WTC11 (cell line): ENCODE measurements at regions not wholly inside any gene's neighbourhood (a gene's known extent, or its start where the extent isn't known, plus 50 kb on each side); places are given as distances from the start of the nearest gene placed in this dataset.

Experiments used
- ATAC-seq: fragments of 200-7000 bp; cut with Tn5 transposase; 2 replicates; pipeline ENCODE4 v1.10.0; 2021; ENCODE audit warnings: mild to moderate bottlenecking, moderate library complexity
- CTCF ChIA-PET: fragments of 300-600 bp; sonication (Branson Sonifier 250); formaldehyde crosslinking; loops from one replicate; lab custom pipeline; 2021; ENCODE audit warnings: antibody characterized with exemption; lab: Charles Lee
- POLR2A ChIA-PET: fragments of 350-600 bp; sonication (Branson Sonifier 250); formaldehyde crosslinking; loops from one replicate; lab custom pipeline; 2021; ENCODE audit warnings: antibody characterized with exemption; lab: Charles Lee
- DNase-seq: peaks from one replicate; pipeline ENCODE4 v3.0.0; 2021; ENCODE audit warnings: low spot score
- H3K27ac Mint-ChIP-seq: 2 replicates; pipeline ENCODE4 v1.8.0; 2021; ENCODE audit warnings: mixed read lengths
- H3K27me3 Mint-ChIP-seq: 2 replicates; pipeline ENCODE4 v1.8.0; 2021; ENCODE audit warnings: low read depth, mild to moderate bottlenecking, moderate library complexity, mixed read lengths
- H3K36me3 Mint-ChIP-seq: 2 replicates; pipeline ENCODE4 v1.8.0; 2021; ENCODE audit warnings: mixed read lengths
- H3K4me1 Mint-ChIP-seq: 2 replicates; pipeline ENCODE4 v1.8.0; 2022; ENCODE audit warnings: mixed read lengths
- H3K4me3 Mint-ChIP-seq: 2 replicates; pipeline ENCODE4 v1.8.0; 2021; ENCODE audit warnings: mild to moderate bottlenecking, moderate library complexity, mixed read lengths
- H3K9me3 Mint-ChIP-seq: 2 replicates; pipeline ENCODE4 v1.8.0; 2021; ENCODE audit warnings: mixed read lengths
- EMX1 ChIP-seq: fragments of 250-450 bp; sonication (Bioruptor Pico); IDR thresholded peaks from 2 replicates; pipeline ENCODE4 v1.8.0; 2021; ENCODE audit warnings: mild to moderate bottlenecking
- ESRRA ChIP-seq: sonication (generic); formaldehyde crosslinking; IDR thresholded peaks from 2 replicates; pipeline ENCODE4 v1.8.1; 2022; ENCODE audit warnings: mild to moderate bottlenecking, missing genetic modification reagents, borderline replicate concordance
- ETV6 ChIP-seq: sonication (generic); formaldehyde crosslinking; IDR thresholded peaks from 2 replicates; pipeline ENCODE4 v1.8.1; 2022; ENCODE audit warnings: mild to moderate bottlenecking, missing genetic modification reagents
- GRHL2 ChIP-seq: fragments of 250-450 bp; sonication (Bioruptor Pico); IDR thresholded peaks from 2 replicates; pipeline ENCODE4 v1.8.0; 2022; ENCODE audit warnings: mild to moderate bottlenecking, moderate library complexity; ENCODE audit not compliant: insufficient replicate concordance, severe bottlenecking
- GTF2I ChIP-seq: fragments of 250-450 bp; sonication (Bioruptor Pico); conservative IDR thresholded peaks from 2 replicates; pipeline ENCODE4 v1.4.0; 2021; ENCODE audit warnings: mild to moderate bottlenecking
- HMGXB4 ChIP-seq: sonication (generic); formaldehyde crosslinking; IDR thresholded peaks from 2 replicates; pipeline ENCODE4 v1.8.1; 2023; ENCODE audit warnings: mild to moderate bottlenecking, moderate library complexity, missing genetic modification reagents
- KAT7 ChIP-seq: sonication (generic); formaldehyde crosslinking; IDR thresholded peaks from 2 replicates; pipeline ENCODE4 v1.8.1; 2023; ENCODE audit warnings: missing genetic modification reagents, mild to moderate bottlenecking, borderline replicate concordance
- NR2C2 ChIP-seq: sonication (generic); formaldehyde crosslinking; IDR thresholded peaks from 2 replicates; pipeline ENCODE4 v1.8.0; 2022; ENCODE audit warnings: mild to moderate bottlenecking, missing genetic modification reagents
- OVOL2 ChIP-seq: fragments of 250-450 bp; sonication (Bioruptor Pico); IDR thresholded peaks from 2 replicates; pipeline ENCODE4 v1.9.0; 2021; ENCODE audit warnings: mild to moderate bottlenecking, borderline replicate concordance
- PRDM15 ChIP-seq: sonication (generic); formaldehyde crosslinking; IDR thresholded peaks from 2 replicates; pipeline ENCODE4 v1.8.0; 2022; ENCODE audit warnings: missing genetic modification reagents
- PREB ChIP-seq: sonication (generic); formaldehyde crosslinking; IDR thresholded peaks from 2 replicates; pipeline ENCODE4 v1.8.1; 2022; ENCODE audit warnings: mild to moderate bottlenecking, missing genetic modification reagents, moderate library complexity, borderline replicate concordance
- SP1 ChIP-seq: sonication (generic); formaldehyde crosslinking; conservative IDR thresholded peaks from 2 replicates; pipeline ENCODE4 v1.8.1; 2022; ENCODE audit warnings: missing genetic modification reagents
- TCF7 ChIP-seq: sonication (generic); formaldehyde crosslinking; IDR thresholded peaks from 2 replicates; pipeline ENCODE4 v1.8.0; 2022; ENCODE audit warnings: mild to moderate bottlenecking, low read depth, missing genetic modification reagents, moderate library complexity
- ZNF138 ChIP-seq: sonication (generic); formaldehyde crosslinking; conservative IDR thresholded peaks from 2 replicates; pipeline ENCODE4 v1.8.1; 2022; ENCODE audit warnings: mild to moderate bottlenecking, moderate library complexity, missing genetic modification reagents
- ZNF281 ChIP-seq: sonication (generic); formaldehyde crosslinking; IDR thresholded peaks from 2 replicates; pipeline ENCODE4 v1.8.0; 2023; ENCODE audit warnings: mild to moderate bottlenecking, missing genetic modification reagents
- ZNF317 ChIP-seq: sonication (generic); formaldehyde crosslinking; IDR thresholded peaks from 2 replicates; pipeline ENCODE4 v1.8.1; 2023; ENCODE audit warnings: low read depth, mild to moderate bottlenecking, moderate library complexity, missing genetic modification reagents, borderline replicate concordance
- ZNF416 ChIP-seq: fragments of 250-450 bp; sonication (Bioruptor Pico); IDR thresholded peaks from 2 replicates; pipeline ENCODE4 v1.9.0; 2021; ENCODE audit warnings: mild to moderate bottlenecking, inconsistent platforms
- ZNF425 ChIP-seq: fragments of 250-450 bp; sonication (Bioruptor Pico); conservative IDR thresholded peaks from 2 replicates; pipeline ENCODE4 v1.9.0; 2021; ENCODE audit warnings: mild to moderate bottlenecking
- ZNF671 ChIP-seq: fragments of 250-450 bp; sonication (Bioruptor Pico); IDR thresholded peaks from 2 replicates; pipeline ENCODE4 v1.8.0; 2021; ENCODE audit warnings: mild to moderate bottlenecking

GRCh38 chr2:145116834-145117725, 597.2 kb upstream of the ZEB2 start:
- Mint-ChIP-seq H3K27ac (no peak overlapping the region), H3K36me3 (no peaks in the 10 kb centered on the region), H3K4me3 (no peak overlapping the region), H3K4me1 (peaks cover 5% of the 10 kb centered on the region), H3K9me3 (0 out of 2 replicates have a peak, but pooled peaks cover 3% of the 10 kb centered on the region), H3K27me3 (no peaks in the 10 kb centered on the region)
- ChIA-PET CTCF (no interaction called here), POLR2A (no interaction called here)
- TF ChIP-seq EMX1 (CRISPR knock-in tag): no peak
- TF ChIP-seq GRHL2: no peak
- no peak for TF ChIP-seq ZNF317
- TF ChIP-seq PREB (CRISPR knock-in tag): no peak
- TF ChIP-seq ESRRA (CRISPR knock-in tag): no peak
- no peak for TF ChIP-seq HMGXB4 (CRISPR knock-in tag)
- TF ChIP-seq OVOL2 (CRISPR knock-in tag): no peak
- no peak for TF ChIP-seq ZNF671 (CRISPR knock-in tag)
- no peak for TF ChIP-seq PRDM15 (CRISPR knock-in tag)
- no peak for TF ChIP-seq TCF7 (CRISPR knock-in tag)
- no peak for TF ChIP-seq NR2C2 (CRISPR knock-in tag)
- no peak for TF ChIP-seq ZNF425
- TF ChIP-seq ZNF138 (CRISPR knock-in tag): no peak
- TF ChIP-seq KAT7 (CRISPR knock-in tag): no peak
- TF ChIP-seq ZNF281 (CRISPR knock-in tag): no peak
- no peak for TF ChIP-seq SP1
- TF ChIP-seq ZNF416 (CRISPR knock-in tag): no peak
- TF ChIP-seq ETV6 (CRISPR knock-in tag): no peak
- no peak for TF ChIP-seq GTF2I
- ATAC-seq: no peak
- no peak for DNase-seq
